ENCODE measurements at regions not wholly inside any gene's neighbourhood (a gene's known extent, or its start where the extent isn't known, plus 50 kb on each side); places are given as distances from the start of the nearest gene placed in this dataset.

GRCh38 chr3:148178503-148178902, 519.2 kb upstream of the AGTR1 start:
- in situ Hi-C loops (cut with HindIII; ENCODE audit: low pct_unique_long_range_greater_than_20kb, low sequenced_read_pairs) = no loop called here
- DNase-seq (ENCODE audit: low read depth, low spot score) = peak; percentile 73

GRCh38 chr3:148184798-148185197, 512.9 kb upstream of the AGTR1 start:
- no peak for DNase-seq (ENCODE audit: low read depth, low spot score)
- in situ Hi-C loops (cut with HindIII; ENCODE audit: low pct_unique_long_range_greater_than_20kb, low sequenced_read_pairs) = no loop called here

GRCh38 chr3:148186881-148187280, 510.8 kb upstream of the AGTR1 start:
- DNase-seq (ENCODE audit: low read depth, low spot score) = no peak
- in situ Hi-C loops (cut with HindIII; ENCODE audit: low pct_unique_long_range_greater_than_20kb, low sequenced_read_pairs) = no loop called here

- in situ Hi-C loops (cut with HindIII; ENCODE audit: low pct_unique_long_range_greater_than_20kb, low sequenced_read_pairs) = no loop called here
- DNase-seq (ENCODE audit: low read depth, low spot score) = no peak
Measured at GRCh38 chr3:148187296-148187695, 510.4 kb upstream of the AGTR1 start.

GRCh38 chr3:148190441-148190990, 507.2 kb upstream of the AGTR1 start:
- in situ Hi-C loops (cut with HindIII; ENCODE audit: low pct_unique_long_range_greater_than_20kb, low sequenced_read_pairs) = no loop called here
- peak; percentile 56 for DNase-seq (ENCODE audit: low read depth, low spot score)

GRCh38 chr3:148191966-148192365, 505.7 kb upstream of the AGTR1 start:
- in situ Hi-C loops (cut with HindIII; ENCODE audit: low pct_unique_long_range_greater_than_20kb, low sequenced_read_pairs) = no loop called here
- no peak for DNase-seq (ENCODE audit: low read depth, low spot score)

GRCh38 chr3:148197061-148197460, 500.6 kb upstream of the AGTR1 start:
- no peak for DNase-seq (ENCODE audit: low read depth, low spot score)
- in situ Hi-C loops (cut with HindIII; ENCODE audit: low pct_unique_long_range_greater_than_20kb, low sequenced_read_pairs) = no loop called here

- in situ Hi-C loops (cut with HindIII; ENCODE audit: low pct_unique_long_range_greater_than_20kb, low sequenced_read_pairs) = no loop called here
- peak; percentile 60 for DNase-seq (ENCODE audit: low read depth, low spot score)
Measured at GRCh38 chr3:148202386-148202785, 495.3 kb upstream of the AGTR1 start.

GRCh38 chr3:148203297-148204010, 494.2 kb upstream of the AGTR1 start:
- DNase-seq (ENCODE audit: low read depth, low spot score) = peak; percentile 79
- in situ Hi-C loops (cut with HindIII; ENCODE audit: low pct_unique_long_range_greater_than_20kb, low sequenced_read_pairs) = no loop called here

GRCh38 chr3:148204131-148204530, 493.6 kb upstream of the AGTR1 start:
- in situ Hi-C loops (cut with HindIII; ENCODE audit: low pct_unique_long_range_greater_than_20kb, low sequenced_read_pairs) = no loop called here
- DNase-seq (ENCODE audit: low read depth, low spot score) = no peak

- no peak for DNase-seq (ENCODE audit: low read depth, low spot score)
- in situ Hi-C loops (cut with HindIII; ENCODE audit: low pct_unique_long_range_greater_than_20kb, low sequenced_read_pairs) = no loop called here
Measured at GRCh38 chr3:148205977-148206376, 491.7 kb upstream of the AGTR1 start.

- no peak for DNase-seq (ENCODE audit: low read depth, low spot score)
- in situ Hi-C loops (cut with HindIII; ENCODE audit: low pct_unique_long_range_greater_than_20kb, low sequenced_read_pairs) = no loop called here
Measured at GRCh38 chr3:148206446-148206845, 491.3 kb upstream of the AGTR1 start.

- in situ Hi-C loops (cut with HindIII; ENCODE audit: low pct_unique_long_range_greater_than_20kb, low sequenced_read_pairs) = no loop called here
Measured at GRCh38 chr3:148208975-148209374, 488.7 kb upstream of the AGTR1 start.

GRCh38 chr3:148211725-148212124, 486.0 kb upstream of the AGTR1 start:
- in situ Hi-C loops (cut with HindIII; ENCODE audit: low pct_unique_long_range_greater_than_20kb, low sequenced_read_pairs) = no loop called here
- DNase-seq (ENCODE audit: low read depth, low spot score) = no peak

More at GRCh38 chr3:148208975-148209374, 488.7 kb upstream of the AGTR1 start:
- DNase-seq (ENCODE audit: low read depth, low spot score) = no peak

- DNase-seq (ENCODE audit: low read depth, low spot score) = no peak
- in situ Hi-C loops (cut with HindIII; ENCODE audit: low pct_unique_long_range_greater_than_20kb, low sequenced_read_pairs) = no loop called here
Measured at GRCh38 chr3:148214705-148215104, 483.0 kb upstream of the AGTR1 start.

- no peak for DNase-seq (ENCODE audit: low read depth, low spot score)
- in situ Hi-C loops (cut with HindIII; ENCODE audit: low pct_unique_long_range_greater_than_20kb, low sequenced_read_pairs) = no loop called here
Measured at GRCh38 chr3:148217317-148217716, 480.4 kb upstream of the AGTR1 start.

- in situ Hi-C loops (cut with HindIII; ENCODE audit: low pct_unique_long_range_greater_than_20kb, low sequenced_read_pairs) = no loop called here
- no peak for DNase-seq (ENCODE audit: low read depth, low spot score)
Measured at GRCh38 chr3:148218222-148218621, 479.5 kb upstream of the AGTR1 start.

- in situ Hi-C loops (cut with HindIII; ENCODE audit: low pct_unique_long_range_greater_than_20kb, low sequenced_read_pairs) = no loop called here
- DNase-seq (ENCODE audit: low read depth, low spot score) = no peak
Measured at GRCh38 chr3:148219999-148220398, 477.7 kb upstream of the AGTR1 start.

GRCh38 chr3:148221303-148221702, 476.4 kb upstream of the AGTR1 start:
- in situ Hi-C loops (cut with HindIII; ENCODE audit: low pct_unique_long_range_greater_than_20kb, low sequenced_read_pairs) = no loop called here
- no peak for DNase-seq (ENCODE audit: low read depth, low spot score)
